Fibroblast of mammary gland (primary cell): ENCODE measurements at regions not wholly inside any gene's neighbourhood (a gene's known extent, or its start where the extent isn't known, plus 50 kb on each side); places are given as distances from the start of the nearest gene placed in this dataset.
A peak's percentile ranks its signal among the peaks of the same experiment; 100 is the strongest.

ENCODE experiments used
- DNase-seq: peaks from one replicate; pipeline ENCODE4 v3.0.0-alpha.2; 2010; ENCODE audit warnings: low read depth
- H3K4me3 ChIP-seq: 2 replicates; pipeline ENCODE4 v1.5.1; 2011; ENCODE audit warnings: low read depth, mild to moderate bottlenecking, low read length, moderate library complexity; ENCODE audit not compliant: control insufficient read depth
- CTCF ChIP-seq: conservative IDR thresholded peaks from 2 replicates; pipeline ENCODE4 v1.5.1; 2011; ENCODE audit warnings: low read depth, low read length, inconsistent platforms; ENCODE audit not compliant: control insufficient read depth, insufficient read depth

- DNase-seq: no peak
- TF ChIP-seq CTCF: no peak
- H3K4me3 ChIP-seq: no peak overlapping the region
Observed at GRCh38 chr2:138236142-138236541, 265.4 kb upstream of the SPOPL start.

- TF ChIP-seq CTCF: no peak
- DNase-seq: no peak
- H3K4me3 ChIP-seq: no peak overlapping the region
Observed at GRCh38 chr2:138237667-138238384, 263.7 kb upstream of the SPOPL start.

- no peak overlapping the region for H3K4me3 ChIP-seq
- TF ChIP-seq CTCF: no peak
- no peak for DNase-seq
Observed at GRCh38 chr2:138238908-138239307, 262.7 kb upstream of the SPOPL start.

DNA sequence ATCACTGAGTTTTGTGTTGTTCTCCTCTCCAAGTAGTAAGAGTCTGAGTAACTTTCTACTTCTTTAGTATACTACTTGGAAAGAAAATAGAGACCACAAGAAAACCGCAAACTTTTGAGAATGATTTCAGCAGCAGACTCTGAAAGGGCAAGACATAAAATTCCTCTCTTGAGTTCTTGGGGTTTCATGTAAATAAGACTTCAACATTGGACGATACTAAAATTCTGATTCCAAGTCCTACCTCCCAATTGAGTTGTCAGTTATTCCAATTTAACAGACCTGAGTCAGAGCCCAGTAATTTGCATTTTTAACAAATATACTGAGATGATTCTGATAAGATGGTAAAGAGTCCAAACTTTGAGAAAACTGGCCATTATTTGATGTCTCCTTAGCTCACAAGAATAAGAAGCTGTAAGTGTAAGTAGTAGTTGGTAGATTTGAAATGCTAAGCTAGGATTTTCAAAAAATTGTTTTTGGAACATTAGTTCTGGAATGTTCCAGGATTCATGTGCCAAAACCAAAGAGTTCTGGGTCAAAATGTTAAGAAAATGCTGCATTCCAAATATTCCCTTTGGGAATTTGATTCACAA, 261.6 kb upstream of the SPOPL start:
- no peak for TF ChIP-seq CTCF

DNA sequence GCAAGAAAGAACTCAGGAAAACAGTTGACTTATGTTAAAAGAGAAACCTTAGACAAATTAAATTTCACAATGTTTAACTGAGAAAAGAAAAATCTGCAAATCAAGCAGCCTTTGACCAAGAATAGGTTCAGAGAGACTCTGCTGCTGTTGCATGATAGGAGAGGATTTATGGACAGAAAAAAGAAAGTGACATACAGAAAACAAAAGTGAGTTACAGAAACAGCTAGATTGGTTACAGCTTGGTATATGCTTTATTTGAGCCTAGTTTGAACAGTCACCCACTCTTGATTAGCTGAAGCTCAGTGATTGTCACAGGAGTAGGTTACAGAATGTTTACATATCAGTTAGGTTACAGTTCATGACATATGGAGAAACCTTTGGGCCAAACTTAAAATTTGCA, 258.2 kb upstream of the SPOPL start:
- H3K4me3 ChIP-seq: no peak overlapping the region
- TF ChIP-seq CTCF: no peak
- no peak for DNase-seq

More for the DNA sequence above, 261.6 kb upstream of the SPOPL start:
- H3K4me3 ChIP-seq: no peak overlapping the region
- peak; percentile 80 for DNase-seq

GRCh38 chr2:138244501-138244925, 257.1 kb upstream of the SPOPL start:
- no peak for TF ChIP-seq CTCF
- peak; percentile 52 for DNase-seq
- no peak overlapping the region for H3K4me3 ChIP-seq
